ENCODE measurements at regions not wholly inside any gene's neighbourhood (a gene's known extent, or its start where the extent isn't known, plus 50 kb on each side); places are given as distances from the start of the nearest gene placed in this dataset.

- no TSS peak for BruUV-seq (replicated peaks)
- TF ChIP-seq, protein P1, sequence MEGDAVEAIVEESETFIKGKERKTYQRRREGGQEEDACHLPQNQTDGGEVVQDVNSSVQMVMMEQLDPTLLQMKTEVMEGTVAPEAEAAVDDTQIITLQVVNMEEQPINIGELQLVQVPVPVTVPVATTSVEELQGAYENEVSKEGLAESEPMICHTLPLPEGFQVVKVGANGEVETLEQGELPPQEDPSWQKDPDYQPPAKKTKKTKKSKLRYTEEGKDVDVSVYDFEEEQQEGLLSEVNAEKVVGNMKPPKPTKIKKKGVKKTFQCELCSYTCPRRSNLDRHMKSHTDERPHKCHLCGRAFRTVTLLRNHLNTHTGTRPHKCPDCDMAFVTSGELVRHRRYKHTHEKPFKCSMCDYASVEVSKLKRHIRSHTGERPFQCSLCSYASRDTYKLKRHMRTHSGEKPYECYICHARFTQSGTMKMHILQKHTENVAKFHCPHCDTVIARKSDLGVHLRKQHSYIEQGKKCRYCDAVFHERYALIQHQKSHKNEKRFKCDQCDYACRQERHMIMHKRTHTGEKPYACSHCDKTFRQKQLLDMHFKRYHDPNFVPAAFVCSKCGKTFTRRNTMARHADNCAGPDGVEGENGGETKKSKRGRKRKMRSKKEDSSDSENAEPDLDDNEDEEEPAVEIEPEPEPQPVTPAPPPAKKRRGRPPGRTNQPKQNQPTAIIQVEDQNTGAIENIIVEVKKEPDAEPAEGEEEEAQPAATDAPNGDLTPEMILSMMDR (conservative IDR thresholded peaks at IDR 0.05; ENCODE audit: low read depth, low read length): no peak
- no peak for TF ChIP-seq EZH2 (IDR thresholded peaks at IDR 0.05; ENCODE audit: borderline replicate concordance, low read depth, low read length, poor library complexity, severe bottlenecking)
- DNase-seq (ENCODE audit: low spot score): no peak
Measured at GRCh38 chr10:131682271-131682962, 218.4 kb upstream of the PPP2R2D start.

GRCh38 chr10:131683281-131683861, 217.4 kb upstream of the PPP2R2D start:
- no TSS peak for BruUV-seq (replicated peaks)
- POLR2A ChIA-PET (ENCODE audit: low non-redundant PET): no interaction called here
- H3K9me3 ChIP-seq (ENCODE audit: low read depth, low read length, poor library complexity, severe bottlenecking): no peaks in the 10 kb centered on the region

More at GRCh38 chr10:131682271-131682962, 218.4 kb upstream of the PPP2R2D start:
- ChIA-PET POLR2A (ENCODE audit: low non-redundant PET) (no interaction called here), CTCF (no interaction called here)
- Histone ChIP-seq H3K4me3 (ENCODE audit: low read depth, low read length, poor library complexity, severe bottlenecking) (no peak overlapping the region), H3K9me3 (ENCODE audit: low read depth, low read length, poor library complexity, severe bottlenecking) (no peaks in the 10 kb centered on the region), H3K27ac (ENCODE audit: low read depth, low read length, poor library complexity, severe bottlenecking) (no peak overlapping the region), H3K27me3 (replicated peaks; ENCODE audit: insufficient read depth, low read depth, low read length, poor library complexity) (no peaks in the 10 kb centered on the region), H3K36me3 (ENCODE audit: insufficient read depth, low read length, poor library complexity, severe bottlenecking) (no peaks in the 10 kb centered on the region), H3K4me1 (ENCODE audit: insufficient read depth, low read length, poor library complexity, severe bottlenecking) (peaks cover 5% of the 10 kb centered on the region)
- intact Hi-C loops (cut with micrococcal nuclease; ENCODE audit: unreplicated experiment): no loop called here

DNA sequence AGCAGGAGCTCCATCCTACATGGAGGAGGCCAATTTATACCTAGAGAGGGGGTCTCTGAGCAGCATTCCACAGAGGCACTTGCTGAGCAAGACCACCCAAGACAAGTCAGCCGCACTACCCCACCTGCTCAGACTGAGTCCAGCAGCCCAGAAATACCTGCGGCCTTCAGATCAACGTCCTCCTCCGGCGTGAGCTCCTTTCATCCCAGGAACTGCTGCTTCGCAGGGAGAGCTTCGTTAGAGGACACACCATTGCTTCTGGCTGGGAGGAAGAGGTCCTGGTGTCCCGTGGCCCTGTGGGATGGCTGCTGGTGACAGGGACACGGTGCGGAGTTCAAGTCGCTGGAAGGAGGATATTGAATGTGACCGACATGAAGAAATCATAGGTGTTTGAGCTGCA, 216.9 kb upstream of the PPP2R2D start:
- H3K27me3 ChIP-seq (replicated peaks; ENCODE audit: insufficient read depth, low read depth, low read length, poor library complexity): no peaks in the 10 kb centered on the region
- no TSS peak for BruUV-seq (replicated peaks)
- no peak for DNase-seq (ENCODE audit: low spot score)
- POLR2A ChIA-PET (ENCODE audit: low non-redundant PET): no interaction called here
- no peak overlapping the region for H3K4me3 ChIP-seq (ENCODE audit: low read depth, low read length, poor library complexity, severe bottlenecking)
- no peaks in the 10 kb centered on the region for H3K36me3 ChIP-seq (ENCODE audit: insufficient read depth, low read length, poor library complexity, severe bottlenecking)
- CTCF ChIA-PET: no interaction called here
- intact Hi-C loops (cut with micrococcal nuclease; ENCODE audit: unreplicated experiment): no loop called here
- TF ChIP-seq EZH2 (IDR thresholded peaks at IDR 0.05; ENCODE audit: borderline replicate concordance, low read depth, low read length, poor library complexity, severe bottlenecking): no peak
- TF ChIP-seq, protein P1 (conservative IDR thresholded peaks at IDR 0.05; ENCODE audit: low read depth, low read length): no peak
- peaks cover 5% of the 10 kb centered on the region for H3K4me1 ChIP-seq (ENCODE audit: insufficient read depth, low read length, poor library complexity, severe bottlenecking)
- no peaks in the 10 kb centered on the region for H3K9me3 ChIP-seq (ENCODE audit: low read depth, low read length, poor library complexity, severe bottlenecking)
- H3K27ac ChIP-seq (ENCODE audit: low read depth, low read length, poor library complexity, severe bottlenecking): no peak overlapping the region

More at GRCh38 chr10:131683281-131683861, 217.4 kb upstream of the PPP2R2D start:
- peaks cover 5% of the 10 kb centered on the region for H3K4me1 ChIP-seq (ENCODE audit: insufficient read depth, low read length, poor library complexity, severe bottlenecking)
- CTCF ChIA-PET: no interaction called here
- DNase-seq (ENCODE audit: low spot score): no peak
- intact Hi-C loops (cut with micrococcal nuclease; ENCODE audit: unreplicated experiment): no loop called here
- H3K36me3 ChIP-seq (ENCODE audit: insufficient read depth, low read length, poor library complexity, severe bottlenecking): no peaks in the 10 kb centered on the region
- H3K4me3 ChIP-seq (ENCODE audit: low read depth, low read length, poor library complexity, severe bottlenecking): no peak overlapping the region
- no peaks in the 10 kb centered on the region for H3K27me3 ChIP-seq (replicated peaks; ENCODE audit: insufficient read depth, low read depth, low read length, poor library complexity)
- TF ChIP-seq EZH2 (IDR thresholded peaks at IDR 0.05; ENCODE audit: borderline replicate concordance, low read depth, low read length, poor library complexity, severe bottlenecking): no peak
- TF ChIP-seq, protein P1 (conservative IDR thresholded peaks at IDR 0.05; ENCODE audit: low read depth, low read length): no peak
- no peak overlapping the region for H3K27ac ChIP-seq (ENCODE audit: low read depth, low read length, poor library complexity, severe bottlenecking)
